ENCODE measurements at regions not wholly inside any gene's neighbourhood (a gene's known extent, or its start where the extent isn't known, plus 50 kb on each side); places are given as distances from the start of the nearest gene placed in this dataset.

GRCh38 chr18:78378403-78378802, 601.2 kb upstream of the SALL3 start:
- DNase-seq (ENCODE audit: insufficient read length, low spot score) = no peak
- FAIRE-seq = no peak

DNA sequence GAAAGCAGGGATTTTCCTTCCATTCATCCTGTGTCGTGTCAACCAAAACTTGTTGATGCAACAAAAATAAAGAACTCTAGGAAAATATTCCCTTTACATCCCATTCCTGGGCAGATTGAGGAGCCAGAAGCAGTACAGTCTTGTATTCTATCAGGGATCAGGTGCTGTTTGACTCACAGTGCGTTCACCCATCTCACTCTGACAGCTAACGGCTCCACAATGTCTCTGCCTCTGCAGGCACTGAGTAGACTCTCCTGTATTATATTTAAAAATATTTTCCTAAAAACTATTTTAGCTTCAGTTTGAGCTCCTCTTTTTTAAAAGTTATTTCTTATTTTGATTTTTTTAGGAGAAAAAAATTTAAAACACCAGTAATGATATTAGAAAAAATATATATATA, 600.6 kb upstream of the SALL3 start:
- no peak for DNase-seq (ENCODE audit: insufficient read length, low spot score)
- FAIRE-seq = no peak

GRCh38 chr18:78390348-78390951, 589.2 kb upstream of the SALL3 start:
- FAIRE-seq (no peak), DNase-seq (ENCODE audit: insufficient read length, low spot score) (no peak)

DNA sequence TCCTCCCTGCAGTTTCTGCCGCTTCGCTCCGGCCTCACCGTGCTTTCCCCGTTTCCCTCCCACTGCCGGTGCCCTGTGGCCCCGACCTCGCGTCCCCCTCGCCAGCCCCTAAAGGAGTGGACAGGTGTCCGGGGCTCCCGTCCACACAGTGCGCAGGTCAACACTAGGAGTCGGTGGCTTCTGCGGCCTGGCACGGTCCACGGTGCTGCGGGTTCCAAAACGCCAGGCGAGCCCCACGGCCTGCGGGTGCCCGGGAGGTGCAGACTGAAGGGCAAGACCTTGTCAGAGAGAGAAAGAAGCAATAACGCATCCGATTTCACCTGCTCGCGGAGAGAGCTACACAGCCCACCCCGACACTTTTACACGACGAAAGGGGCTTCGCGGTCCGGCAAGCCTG, 588.7 kb upstream of the SALL3 start:
- no peak for DNase-seq (ENCODE audit: insufficient read length, low spot score)
- no peak for FAIRE-seq

- no peak for FAIRE-seq
- no peak for DNase-seq (ENCODE audit: insufficient read length, low spot score)
Measured at GRCh38 chr18:78393086-78393862, 586.3 kb upstream of the SALL3 start.

GRCh38 chr18:78396077-78396476, 583.5 kb upstream of the SALL3 start:
- DNase-seq (ENCODE audit: insufficient read length, low spot score) (no peak), FAIRE-seq (no peak)

DNA sequence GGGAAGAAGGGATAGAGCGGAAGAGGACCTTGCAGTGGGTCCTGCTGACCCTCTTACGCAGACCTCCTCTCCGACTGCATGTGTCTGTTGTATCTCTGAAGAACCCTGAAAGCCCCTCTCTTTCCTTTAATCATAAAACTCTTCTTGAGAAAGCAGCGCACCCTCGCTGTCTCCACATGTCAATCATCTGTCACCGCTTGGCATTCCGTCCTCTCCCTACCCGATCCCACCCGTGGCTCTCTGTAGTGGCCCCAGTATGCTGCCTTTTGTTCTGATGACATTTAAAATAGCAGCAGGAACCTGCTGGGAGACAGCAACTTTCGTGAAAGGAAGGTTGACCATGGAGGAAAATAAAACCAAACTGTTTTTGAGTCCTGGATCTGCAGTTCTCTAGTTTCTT, 582.9 kb upstream of the SALL3 start:
- FAIRE-seq (no peak), DNase-seq (ENCODE audit: insufficient read length, low spot score) (no peak)

DNA sequence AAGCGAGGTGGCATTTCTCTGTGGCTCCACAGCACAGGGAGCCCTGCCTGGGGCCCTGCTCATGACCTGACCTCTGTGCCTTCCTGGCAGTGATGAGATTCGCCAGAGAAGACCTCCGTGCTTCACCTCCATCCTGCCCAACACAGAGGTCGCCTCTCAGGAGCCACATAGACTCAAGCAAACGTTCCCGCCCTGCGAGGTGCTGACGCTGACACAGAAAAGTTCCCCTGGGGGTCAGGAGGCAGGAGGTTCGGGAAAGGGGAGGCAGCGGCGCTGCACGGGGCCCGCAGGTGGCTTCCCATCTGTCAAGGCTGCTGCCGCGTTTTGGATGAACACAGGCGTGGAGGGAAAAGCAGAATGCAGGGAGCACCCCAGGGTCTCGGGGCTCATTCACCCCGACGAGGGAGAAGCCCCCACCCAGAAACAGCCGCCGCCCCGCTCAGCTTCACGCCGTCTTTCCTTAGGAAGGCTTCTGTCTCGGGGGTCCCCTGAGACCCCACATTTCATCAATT, 579.6 kb upstream of the SALL3 start:
- DNase-seq (ENCODE audit: insufficient read length, low spot score) = no peak
- FAIRE-seq = no peak

GRCh38 chr18:78402440-78402839, 577.2 kb upstream of the SALL3 start:
- DNase-seq (ENCODE audit: insufficient read length, low spot score) = no peak
- no peak for FAIRE-seq

DNA sequence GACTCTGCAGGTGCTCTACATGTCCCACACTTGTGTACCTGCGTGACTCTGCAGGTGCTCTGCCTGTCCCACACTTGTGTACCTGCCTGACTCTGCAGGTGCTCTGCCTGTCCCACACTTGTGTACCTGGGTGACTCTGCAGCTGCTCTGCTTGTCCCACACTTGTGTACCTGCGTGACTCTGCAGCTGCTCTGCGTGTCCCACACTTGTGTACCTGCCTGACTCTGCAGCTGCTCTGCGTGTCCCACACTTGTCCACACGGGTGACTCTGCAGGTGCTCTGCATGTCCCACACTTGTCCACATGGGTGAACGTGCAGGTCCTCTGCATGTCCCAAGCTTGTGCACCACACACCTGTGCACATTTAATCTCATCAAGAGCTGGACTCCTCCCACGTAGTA, 576.7 kb upstream of the SALL3 start:
- DNase-seq (ENCODE audit: insufficient read length, low spot score) = no peak
- no peak for FAIRE-seq

GRCh38 chr18:78403371-78403770, 576.2 kb upstream of the SALL3 start:
- FAIRE-seq (no peak), DNase-seq (ENCODE audit: insufficient read length, low spot score) (no peak)

DNA sequence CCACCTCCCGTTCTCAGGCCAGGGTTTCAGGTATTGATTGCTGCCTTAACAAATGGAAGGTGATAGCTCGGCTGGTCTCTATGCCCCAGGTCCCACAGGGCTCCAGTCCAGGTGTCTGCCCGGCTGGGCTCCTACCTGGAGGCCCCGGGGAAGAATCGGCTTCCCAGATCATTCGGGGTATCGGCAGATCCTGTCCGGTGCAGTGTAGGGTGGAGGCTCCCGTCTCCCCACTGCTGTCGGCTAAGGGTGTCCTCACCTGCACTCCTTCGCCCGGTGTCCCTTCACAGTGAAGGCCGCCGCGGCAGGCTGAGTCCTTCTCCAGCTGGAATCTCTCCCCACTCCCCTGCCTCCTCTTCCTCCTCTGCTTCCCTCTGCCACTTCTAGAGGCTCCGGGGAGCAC, 573.9 kb upstream of the SALL3 start:
- FAIRE-seq (no peak), DNase-seq (ENCODE audit: insufficient read length, low spot score) (no peak)

DNA sequence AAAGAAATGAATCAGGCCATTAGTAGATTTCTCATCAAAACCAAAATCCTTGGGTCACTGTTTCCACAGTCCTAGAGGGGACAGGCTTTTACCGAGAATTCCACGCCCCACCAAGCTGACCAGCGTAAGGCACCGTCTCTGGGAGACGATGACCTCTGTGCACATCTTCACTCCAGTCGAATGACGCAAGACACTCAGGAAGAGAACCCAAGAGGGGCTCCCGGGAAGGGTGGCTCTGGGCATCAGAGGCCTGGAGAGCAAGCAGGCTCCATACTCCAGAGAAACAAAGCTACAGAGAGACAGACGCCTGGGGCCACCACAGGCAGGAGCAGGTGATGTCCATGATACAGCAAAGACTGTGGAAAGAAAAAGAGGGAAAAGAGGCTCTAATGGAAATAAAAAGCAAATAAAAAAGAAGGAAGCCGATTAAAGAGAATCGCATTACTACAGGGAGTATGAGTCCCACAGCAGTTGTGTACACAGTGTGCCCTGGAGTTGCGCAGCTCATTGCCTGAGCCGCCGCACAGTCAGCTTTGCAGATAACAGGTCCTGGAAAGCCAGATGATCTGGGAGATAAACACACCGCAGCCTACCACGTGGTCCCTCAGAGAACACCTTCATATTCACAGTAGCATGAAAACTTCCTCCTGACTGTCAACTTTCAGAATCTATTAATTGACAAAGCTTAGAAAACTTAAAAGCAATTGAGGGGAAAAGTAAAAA, 572.7 kb upstream of the SALL3 start:
- DNase-seq (ENCODE audit: insufficient read length, low spot score) (no peak), FAIRE-seq (no peak)

DNA sequence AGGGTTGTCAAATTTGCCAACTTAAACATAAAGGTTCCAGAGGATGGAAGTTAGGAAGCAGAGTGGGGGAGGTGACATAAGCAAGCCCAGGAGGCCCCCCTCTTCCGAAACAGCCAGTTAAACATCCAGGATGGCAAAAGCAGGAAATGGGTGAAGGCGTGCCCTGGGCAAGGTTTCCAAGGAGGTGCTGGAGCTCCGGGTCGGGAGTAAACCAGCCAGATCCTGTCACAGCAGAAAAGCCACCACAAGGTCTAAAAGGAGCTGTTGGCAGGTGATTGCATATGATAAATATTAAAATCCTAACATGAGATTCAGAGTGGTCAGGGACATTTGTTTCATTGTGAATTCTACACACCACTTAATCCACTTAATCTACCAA, 572.2 kb upstream of the SALL3 start:
- DNase-seq (ENCODE audit: insufficient read length, low spot score) = no peak
- no peak for FAIRE-seq

DNA sequence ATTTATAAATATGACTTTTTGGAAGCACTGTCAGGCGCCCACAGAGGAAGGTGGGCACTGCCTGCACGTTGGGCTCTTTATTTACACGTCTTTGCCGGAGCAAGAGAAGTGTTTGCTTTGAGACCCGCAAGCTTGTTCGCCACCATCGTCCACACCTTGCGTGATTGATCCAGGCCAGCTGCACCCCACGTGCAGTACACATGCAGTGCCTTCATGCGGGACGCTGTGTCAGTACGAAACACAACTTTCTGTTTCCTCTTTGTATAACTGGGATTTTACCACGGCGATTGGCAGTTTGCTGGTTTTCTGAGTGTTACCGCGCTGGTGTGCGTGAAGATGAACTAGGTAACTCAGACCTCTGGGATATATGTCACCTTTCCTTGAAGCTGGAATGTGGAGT, 571.0 kb upstream of the SALL3 start:
- FAIRE-seq = no peak
- no peak for DNase-seq (ENCODE audit: insufficient read length, low spot score)

DNA sequence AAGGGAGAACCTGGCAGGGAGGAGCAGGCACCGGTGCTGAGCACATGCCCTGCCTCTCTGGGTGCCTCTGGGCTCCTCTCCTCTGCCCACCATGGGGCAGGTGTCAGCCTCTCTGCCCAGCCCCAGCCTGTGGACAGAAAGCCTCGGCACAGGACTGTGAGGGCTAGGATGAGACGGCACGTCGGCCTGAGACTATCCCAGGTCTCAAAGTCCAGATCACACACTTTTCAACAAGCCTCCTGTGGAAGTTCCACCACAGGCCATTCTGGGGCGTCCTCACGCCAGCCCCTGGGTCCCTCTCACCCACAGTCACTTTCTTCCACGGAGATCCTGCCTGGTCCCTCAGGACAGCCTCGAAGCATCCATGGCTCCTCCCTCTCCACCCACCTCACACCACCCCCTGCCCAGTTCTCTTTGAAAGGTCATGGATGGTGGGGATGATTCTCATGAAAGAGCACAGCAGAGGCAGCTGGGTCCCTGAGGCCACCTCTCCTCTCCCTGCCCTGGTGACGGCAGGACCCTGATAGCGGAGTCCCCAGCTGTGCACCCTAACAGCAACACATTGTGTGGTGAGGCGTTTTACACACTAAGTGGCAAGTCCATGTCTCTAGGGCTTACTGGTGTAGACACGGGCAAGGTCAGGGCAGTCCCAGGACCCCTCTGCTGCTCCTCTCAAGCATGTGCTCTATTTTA, 569.4 kb upstream of the SALL3 start:
- no peak for FAIRE-seq

DNA sequence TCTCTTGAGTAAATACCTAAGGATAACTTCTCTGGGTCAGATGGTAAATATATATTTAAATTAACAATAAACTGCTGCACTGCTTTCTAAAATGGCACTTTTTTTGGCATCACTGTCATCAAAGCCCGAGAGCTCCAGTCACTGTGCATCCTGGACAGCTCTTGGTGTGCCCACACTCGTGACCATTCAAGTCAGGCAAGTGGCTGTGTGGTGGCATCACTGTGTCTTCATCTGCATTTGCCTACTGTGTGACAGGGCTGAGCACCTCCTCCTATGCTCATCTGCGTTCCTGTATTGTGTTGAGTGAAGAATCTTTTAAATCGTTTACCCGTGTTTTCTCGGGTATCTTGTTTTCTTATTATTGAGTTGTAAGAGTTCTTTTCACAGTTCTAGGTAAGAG, 568.1 kb upstream of the SALL3 start:
- DNase-seq (ENCODE audit: insufficient read length, low spot score) (no peak), FAIRE-seq (no peak)

More for the DNA sequence above, 569.4 kb upstream of the SALL3 start:
- no peak for DNase-seq (ENCODE audit: insufficient read length, low spot score)

DNA sequence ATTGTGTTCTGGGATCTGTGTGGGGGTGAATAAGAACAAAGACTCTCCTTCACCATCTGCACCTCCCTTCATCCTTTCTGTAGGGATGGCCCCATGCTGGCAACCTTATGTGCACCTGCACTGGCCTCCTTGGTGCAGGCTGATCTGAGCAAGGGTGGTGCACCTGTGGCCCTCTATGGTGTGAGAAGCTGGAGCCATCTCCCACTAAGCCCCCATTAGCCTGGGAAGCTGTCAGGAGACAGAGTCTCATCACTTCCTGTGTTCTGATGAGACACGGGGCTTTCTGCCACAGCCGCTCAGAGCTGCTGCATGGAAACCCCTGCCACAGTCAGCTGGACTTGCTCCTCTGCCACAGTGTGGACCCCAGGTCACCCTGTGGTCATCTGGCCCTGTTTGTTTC, 565.3 kb upstream of the SALL3 start:
- FAIRE-seq (no peak), DNase-seq (ENCODE audit: insufficient read length, low spot score) (no peak)

GRCh38 chr18:78416853-78417252, 562.8 kb upstream of the SALL3 start:
- FAIRE-seq (no peak), DNase-seq (ENCODE audit: insufficient read length, low spot score) (no peak)

DNA sequence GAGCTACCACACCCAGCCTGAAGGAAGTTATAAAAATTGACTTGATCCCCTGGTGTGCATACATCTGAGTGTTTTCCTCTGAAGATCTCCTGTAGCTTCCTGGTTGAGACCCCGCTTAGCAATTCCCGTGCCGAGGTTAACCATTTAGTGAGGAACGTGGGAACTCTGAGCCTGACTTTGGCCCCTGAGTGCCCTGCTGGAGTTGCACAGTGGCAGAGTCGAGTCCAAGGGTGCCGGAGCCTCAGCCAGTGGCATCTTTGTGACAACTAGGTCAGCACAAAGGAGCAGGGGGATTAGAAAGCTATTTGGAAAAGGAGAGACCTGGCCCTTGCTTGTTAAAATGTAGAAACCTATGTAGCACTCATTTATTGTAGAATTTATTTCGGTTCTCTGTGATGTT, 561.2 kb upstream of the SALL3 start:
- DNase-seq (ENCODE audit: insufficient read length, low spot score) (no peak), FAIRE-seq (no peak)

DNA sequence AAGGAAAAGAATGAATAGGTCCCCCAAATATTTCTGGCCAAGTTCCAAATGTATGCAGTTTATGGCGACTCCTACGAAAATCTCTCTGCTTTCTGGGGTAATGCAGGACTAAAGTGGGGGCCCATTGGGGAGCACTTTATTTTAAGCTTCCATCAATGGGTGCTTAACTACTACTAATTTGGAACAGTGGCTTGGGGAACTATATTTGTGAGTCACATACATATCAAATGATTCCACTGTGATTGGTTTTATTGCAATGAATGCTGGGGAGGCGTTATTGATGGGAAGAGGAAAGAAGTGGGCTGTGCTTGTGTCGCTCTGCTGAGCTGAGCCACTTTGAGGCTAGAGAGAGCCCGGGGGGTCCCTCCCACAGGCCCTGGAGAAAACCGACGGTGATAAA, 560.4 kb upstream of the SALL3 start:
- FAIRE-seq (no peak), DNase-seq (ENCODE audit: insufficient read length, low spot score) (no peak)
